GM13976 (cell line): ENCODE measurements at regions not wholly inside any gene's neighbourhood (a gene's known extent, or its start where the extent isn't known, plus 50 kb on each side); places are given as distances from the start of the nearest gene placed in this dataset.

Source experiments
- DNase-seq: peaks from one replicate; pipeline ENCODE4 v3.0.0; 2012; ENCODE audit warnings: low spot score
- in situ Hi-C: fragments of 300-500 bp; cut with MboI; formaldehyde crosslinking; loops from one replicate; pipeline ENCODE4 v1.12.0; 2022; ENCODE audit warnings: low sequenced_read_pairs, mixed read lengths, inconsistent platforms; ENCODE audit not compliant: unreplicated experiment
- TF ChIP-seq, protein P1 (sequence below): IDR thresholded peaks from 2 replicates; pipeline ENCODE4 v1.5.1; 2012; ENCODE audit warnings: borderline replicate concordance, mild to moderate bottlenecking; ENCODE audit not compliant: insufficient read depth; ENCODE audit errors: extremely low read depth, missing control alignments, control extremely low read depth

DNA sequence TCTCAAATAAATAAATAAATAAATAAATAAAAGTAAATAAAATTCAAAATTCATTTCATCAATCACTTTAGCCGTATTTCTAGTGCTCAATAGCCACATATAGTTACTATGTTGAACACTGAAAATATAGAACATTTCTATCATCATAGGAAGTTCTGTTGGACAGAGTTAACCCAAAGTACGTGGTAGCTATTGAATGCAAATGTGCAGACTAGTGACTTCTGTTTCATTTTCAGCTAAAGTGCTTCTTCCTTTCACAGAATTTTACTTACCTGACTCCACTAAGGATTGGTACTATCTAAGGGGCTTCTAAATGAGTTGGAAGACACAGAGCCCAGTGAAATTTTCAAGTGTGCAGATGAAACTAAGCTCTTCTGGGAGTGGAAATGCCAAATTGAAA lies 1208.3 kb downstream of the MAT2B start:
- in situ Hi-C loops, result no loop called here
- DNase-seq, result no peak
- TF ChIP-seq, protein P1, sequence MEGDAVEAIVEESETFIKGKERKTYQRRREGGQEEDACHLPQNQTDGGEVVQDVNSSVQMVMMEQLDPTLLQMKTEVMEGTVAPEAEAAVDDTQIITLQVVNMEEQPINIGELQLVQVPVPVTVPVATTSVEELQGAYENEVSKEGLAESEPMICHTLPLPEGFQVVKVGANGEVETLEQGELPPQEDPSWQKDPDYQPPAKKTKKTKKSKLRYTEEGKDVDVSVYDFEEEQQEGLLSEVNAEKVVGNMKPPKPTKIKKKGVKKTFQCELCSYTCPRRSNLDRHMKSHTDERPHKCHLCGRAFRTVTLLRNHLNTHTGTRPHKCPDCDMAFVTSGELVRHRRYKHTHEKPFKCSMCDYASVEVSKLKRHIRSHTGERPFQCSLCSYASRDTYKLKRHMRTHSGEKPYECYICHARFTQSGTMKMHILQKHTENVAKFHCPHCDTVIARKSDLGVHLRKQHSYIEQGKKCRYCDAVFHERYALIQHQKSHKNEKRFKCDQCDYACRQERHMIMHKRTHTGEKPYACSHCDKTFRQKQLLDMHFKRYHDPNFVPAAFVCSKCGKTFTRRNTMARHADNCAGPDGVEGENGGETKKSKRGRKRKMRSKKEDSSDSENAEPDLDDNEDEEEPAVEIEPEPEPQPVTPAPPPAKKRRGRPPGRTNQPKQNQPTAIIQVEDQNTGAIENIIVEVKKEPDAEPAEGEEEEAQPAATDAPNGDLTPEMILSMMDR, result no peak

DNA sequence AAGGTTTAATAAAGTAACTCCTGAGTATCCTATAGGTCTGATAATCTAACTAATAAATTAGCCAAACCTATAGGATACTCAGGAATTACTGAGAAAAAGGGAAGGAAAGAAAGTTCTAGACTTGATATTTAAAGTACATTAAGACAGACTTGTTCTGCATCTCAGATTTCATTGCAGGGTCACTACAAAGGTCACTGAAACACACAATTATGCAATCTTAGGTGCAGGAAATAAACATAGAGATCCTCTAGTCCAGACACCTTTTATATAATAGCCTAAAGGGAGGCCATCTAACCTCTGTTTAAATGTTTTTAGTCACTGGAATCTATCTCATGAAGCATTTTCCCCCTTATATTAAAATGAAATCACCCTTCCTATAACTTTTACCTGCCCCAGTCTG lies 1215.7 kb downstream of the MAT2B start:
- TF ChIP-seq, protein P1, result no peak
- in situ Hi-C loops, result no loop called here
- no peak for DNase-seq

DNA sequence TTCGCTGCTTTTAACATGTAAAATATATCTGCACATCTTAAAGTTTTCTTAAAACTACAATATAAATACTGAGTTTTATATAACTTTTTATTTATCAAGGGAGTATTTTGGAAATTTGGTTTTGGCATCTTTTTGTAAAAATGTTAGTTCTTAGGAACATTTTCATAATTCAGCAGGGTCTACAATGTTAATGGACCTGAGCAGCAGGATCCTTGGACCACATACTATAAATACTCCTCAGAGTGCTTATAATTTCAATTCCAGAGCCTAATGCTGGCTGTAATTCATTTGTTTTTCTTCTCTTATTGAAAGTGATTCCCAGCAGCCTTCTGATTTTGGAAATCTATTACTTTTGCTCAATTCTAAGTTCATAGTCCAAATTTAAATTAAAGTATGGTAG lies 1216.2 kb downstream of the MAT2B start:
- DNase-seq, result no peak
- in situ Hi-C loops, result no loop called here
- TF ChIP-seq, protein P1, result no peak

DNA sequence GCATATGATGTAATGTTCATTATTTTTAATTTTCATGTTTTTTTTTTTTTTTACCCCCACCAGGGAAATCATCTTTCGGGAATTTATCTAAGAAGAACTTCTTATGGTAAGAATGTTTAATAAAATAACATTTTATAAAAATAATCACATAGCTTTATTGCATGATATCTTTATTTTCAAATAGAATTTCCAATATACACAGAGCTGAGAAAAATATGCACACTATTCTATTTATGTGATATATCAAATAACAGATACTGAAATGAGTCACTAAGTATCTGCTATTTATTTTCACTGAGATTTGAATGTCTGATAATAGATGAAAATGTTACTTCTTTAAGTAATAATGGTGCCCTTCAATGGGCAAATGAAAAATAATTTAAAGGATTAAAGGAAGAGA lies 1217.3 kb downstream of the MAT2B start:
- in situ Hi-C loops, result no loop called here
- no peak for DNase-seq
- TF ChIP-seq, protein P1, result no peak

DNA sequence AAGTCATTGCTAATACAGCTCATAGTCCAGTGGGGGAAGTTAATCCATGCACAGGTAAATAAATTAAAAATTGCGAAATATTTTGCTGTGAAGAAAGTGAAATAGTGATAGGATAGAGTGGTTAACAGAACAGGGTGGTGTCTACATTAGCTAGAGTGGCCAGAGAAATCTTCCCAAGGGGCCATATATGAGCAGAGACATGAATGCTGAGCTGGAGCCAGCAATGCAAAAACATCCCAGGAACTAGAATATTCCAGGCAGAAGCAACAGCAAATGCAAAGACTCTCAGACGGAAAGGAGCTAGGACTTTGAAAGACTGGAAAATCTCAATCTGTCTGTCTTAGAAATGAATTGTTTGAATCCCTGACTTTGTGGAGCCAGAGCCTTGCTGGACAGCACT lies 1221.6 kb downstream of the MAT2B start:
- TF ChIP-seq, protein P1, result no peak
- in situ Hi-C loops, result no loop called here
- no peak for DNase-seq

DNA sequence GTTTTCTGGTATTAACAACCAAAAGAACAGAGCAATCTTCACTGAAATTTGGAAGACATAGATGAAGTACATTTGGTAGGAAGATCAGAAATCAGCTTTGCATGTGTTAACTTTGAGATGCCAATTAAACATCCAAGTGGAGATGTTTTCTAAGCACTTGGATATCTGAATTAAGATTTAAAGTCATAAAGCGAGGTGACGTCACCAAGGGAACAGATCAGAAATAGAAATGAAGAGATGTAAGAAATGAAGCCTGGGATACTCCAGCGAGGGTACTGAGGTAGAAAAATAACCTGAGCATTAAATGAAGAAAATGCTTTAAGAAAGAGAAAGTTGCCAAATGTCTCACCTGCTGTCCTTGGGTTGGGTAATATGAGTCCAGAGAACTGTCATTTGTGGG lies 1223.3 kb downstream of the MAT2B start:
- no peak for DNase-seq
- TF ChIP-seq, protein P1, result no peak
- in situ Hi-C loops, result no loop called here

DNA sequence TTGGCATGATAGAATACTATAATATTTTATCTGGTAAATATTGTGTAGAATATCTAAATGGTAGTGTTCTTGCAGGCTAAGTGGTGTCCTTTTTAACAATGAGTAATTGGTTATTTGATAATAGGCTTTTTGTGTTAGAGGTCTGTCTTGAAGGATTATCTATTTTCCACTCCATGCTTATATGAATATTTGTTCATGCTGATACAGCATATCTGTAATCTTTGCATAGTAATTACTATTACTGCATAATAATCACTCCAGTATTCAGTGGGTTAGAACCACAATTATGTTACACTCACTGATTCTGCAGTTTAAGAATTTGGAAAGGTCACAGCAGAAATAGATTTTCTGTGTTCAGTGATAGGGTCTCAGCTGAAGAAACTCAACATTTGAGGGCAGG lies 1229.9 kb downstream of the MAT2B start:
- no peak for DNase-seq
- in situ Hi-C loops, result no loop called here
- TF ChIP-seq, protein P1, result no peak
